Gastroesophageal sphincter (tissue), 4 donors: ENCODE measurements at regions not wholly inside any gene's neighbourhood (a gene's known extent, or its start where the extent isn't known, plus 50 kb on each side); places are given as distances from the start of the nearest gene placed in this dataset.

Experiments
- ATAC-seq: fragments of 150-250 bp; one replicate; pipeline ENCODE4 v1.9.1; 2016; ENCODE audit warnings: mild to moderate bottlenecking, moderate library complexity
- H3K27ac ChIP-seq, 4 donors: fragments of 200-600 bp; sonication (generic) in 3 of 4; 1 replicate in 3 of 4; 2 replicates in 1 of 4; pipeline ENCODE4 v1.5.1; 2016 to 2019
- H3K27me3 ChIP-seq: fragments of 200-600 bp; sonication (generic); one replicate; pipeline ENCODE4 v1.5.1; 2019
- H3K36me3 ChIP-seq, 2 donors: fragments of 200-600 bp; sonication (generic); one replicate each; pipeline ENCODE4 v1.5.1; 2019; ENCODE audit warnings: control low read depth in 1 of 2
- H3K4me1 ChIP-seq, 3 donors: fragments of 200-600 bp; sonication (generic); 1 replicate in 2 of 3; 2 replicates in 1 of 3; pipeline ENCODE4 v1.5.1; 2016 to 2019; ENCODE audit warnings: control low read depth in 2 of 3
- H3K4me3 ChIP-seq, 2 donors: fragments of 200-600 bp; sonication (generic); one replicate each; pipeline ENCODE4 v1.5.1; 2019; ENCODE audit warnings: mild to moderate bottlenecking in 1 of 2, moderate library complexity in 1 of 2
- H3K9me3 ChIP-seq, 3 donors: fragments of 200-600 bp; sonication (generic); one replicate each; pipeline ENCODE4 v1.5.1; 2017 to 2019; ENCODE audit warnings: control low read depth in 2 of 3
- CTCF ChIP-seq, 4 experiments: fragments of 200-600 bp in 2 of 4; fragments of 450-650 bp in 2 of 4; sonication (generic) in 1 of 4; IDR thresholded peaks; one replicate each; pipeline ENCODE4 v1.5.1; 2017 to 2019; ENCODE audit warnings: antibody characterized with exemption in 4 of 4, mild to moderate bottlenecking in 2 of 4, moderate library complexity in 2 of 4
- EP300 ChIP-seq: sonication (generic); formaldehyde crosslinking; IDR thresholded peaks from one replicate; pipeline ENCODE4 v1.6.1; 2017; ENCODE audit warnings: antibody characterized with exemption, mild to moderate bottlenecking
- POLR2A ChIP-seq, 2 donors: fragments of 450-650 bp; IDR thresholded peaks; one replicate each; pipeline ENCODE4 v1.6.1; 2017; ENCODE audit warnings: antibody characterized with exemption in 2 of 2, mild to moderate bottlenecking in 2 of 2, moderate library complexity in 1 of 2
- POLR2AphosphoS5 ChIP-seq: sonication (generic); formaldehyde crosslinking; IDR thresholded peaks from one replicate; pipeline ENCODE4 v1.6.1; 2017; ENCODE audit warnings: antibody characterized with exemption
- WGBS, 2 donors: methylation state at CpG; one replicate each; pipeline ENCODE4 v1.1.5; 2018; ENCODE audit warnings: low coverage in 1 of 2; 5-methylcytosine and 5-hydroxymethylcytosine counted together

- H3K27me3 ChIP-seq = no peaks in the 10 kb centered on the region
- no peak overlapping the region for H3K27ac ChIP-seq
- H3K9me3 ChIP-seq = no peaks in the 10 kb centered on the region
- H3K4me3 ChIP-seq = no peak overlapping the region
- no peak for TF ChIP-seq POLR2A (IDR thresholded peaks at IDR 0.05)
- TF ChIP-seq POLR2AphosphoS5 = no peak
- TF ChIP-seq EP300 = no peak
- TF ChIP-seq CTCF (IDR thresholded peaks at IDR 0.05) = no peak
- H3K36me3 ChIP-seq = no peaks in the 10 kb centered on the region
- H3K4me1 ChIP-seq = no peaks in the 10 kb centered on the region
- ATAC-seq = no peak
These were observed 325.1 kb downstream of the CDH26 start for GRCh38 chr20:60283281-60283680.

- H3K4me1 ChIP-seq = no peaks in the 10 kb centered on the region
- H3K9me3 ChIP-seq = peaks cover 0 to 28% (median 0%) of the 10 kb centered on the region in 3 donors
- 80 to 87% methylated on average over 3 of the region's 3 CpGs for WGBS, 2 donors
- H3K36me3 ChIP-seq = no peaks in the 10 kb centered on the region
- H3K27ac ChIP-seq = no peak overlapping the region
- TF ChIP-seq EP300 = no peak
- TF ChIP-seq POLR2A (IDR thresholded peaks at IDR 0.05) = no peak
- no peak for TF ChIP-seq CTCF (IDR thresholded peaks at IDR 0.05)
- TF ChIP-seq POLR2AphosphoS5 = no peak
- no peaks in the 10 kb centered on the region for H3K27me3 ChIP-seq
- no peak overlapping the region for H3K4me3 ChIP-seq
- ATAC-seq = no peak
These were observed 328.5 kb downstream of the CDH26 start for GRCh38 chr20:60286764-60287163.

- Histone ChIP-seq H3K9me3 (peaks cover 0 to 28% (median 0%) of the 10 kb centered on the region in 3 donors), H3K4me1 (no peaks in the 10 kb centered on the region), H3K27ac (no peak overlapping the region), H3K36me3 (no peaks in the 10 kb centered on the region), H3K27me3 (no peaks in the 10 kb centered on the region), H3K4me3 (no peak overlapping the region)
- TF ChIP-seq CTCF (IDR thresholded peaks at IDR 0.05) (no peak), POLR2AphosphoS5 (no peak), EP300 (no peak), POLR2A (IDR thresholded peaks at IDR 0.05) (no peak)
- ATAC-seq = no peak
- 87 to 100% methylated on average over 1 to 2 of the region's 2 CpGs for WGBS, 2 donors
These were observed 330.7 kb downstream of the CDH26 start for GRCh38 chr20:60288945-60289344.

GRCh38 chr20:60292001-60292520 is 333.8 kb downstream of the CDH26 start:
- ATAC-seq = no peak
- no peaks in the 10 kb centered on the region for H3K4me1 ChIP-seq
- peaks cover 21% of the 10 kb centered on the region for H3K27me3 ChIP-seq
- no peaks in the 10 kb centered on the region for H3K36me3 ChIP-seq
- peaks cover 0 to 28% (median 0%) of the 10 kb centered on the region in 3 donors for H3K9me3 ChIP-seq
- 36% methylated on average over 5 of the region's 5 CpGs; no CpG with 5 or more reads in 1 of the 2 donors for WGBS, 2 donors
- TF ChIP-seq CTCF (IDR thresholded peaks at IDR 0.05) (no peak), POLR2A (IDR thresholded peaks at IDR 0.05) (no peak), EP300 (no peak), POLR2AphosphoS5 (no peak)
- H3K27ac ChIP-seq = no peak overlapping the region
- H3K4me3 ChIP-seq = no peak overlapping the region

- Histone ChIP-seq H3K4me3 (no peak overlapping the region), H3K4me1 (no peaks in the 10 kb centered on the region), H3K27me3 (peaks cover 29% of the 10 kb centered on the region), H3K9me3 (peaks cover 0 to 20% (median 0%) of the 10 kb centered on the region in 3 donors), H3K36me3 (no peaks in the 10 kb centered on the region), H3K27ac (no peak overlapping the region)
- TF ChIP-seq POLR2A (IDR thresholded peaks at IDR 0.05) (no peak), EP300 (no peak), CTCF (IDR thresholded peaks at IDR 0.05) (no peak), POLR2AphosphoS5 (no peak)
- ATAC-seq = no peak
- 78 to 83% methylated on average over 4 to 8 of the region's 8 CpGs for WGBS, 2 donors
These were observed 336.4 kb downstream of the CDH26 start for GRCh38 chr20:60294632-60295031.
